Spleen (tissue), 7 donors: ENCODE measurements at regions not wholly inside any gene's neighbourhood (a gene's known extent, or its start where the extent isn't known, plus 50 kb on each side); places are given as distances from the start of the nearest gene placed in this dataset.

Experiments used
- CTCF ChIP-seq, 11 experiments: fragments of 200-600 bp in 7 of 11; fragments of 450-650 bp in 4 of 11; sonication (generic) in 4 of 11; IDR thresholded peaks in 8 of 11; conservative IDR thresholded peaks in 3 of 11; 1 replicate in 7 of 11; 2 replicates in 4 of 11; pipeline versions ENCODE4 v1.4.0 to v1.8.0; 2016 to 2021; ENCODE audit warnings: antibody characterized with exemption in 11 of 11, inconsistent platforms in 4 of 11, mild to moderate bottlenecking in 1 of 11
- POLR2A ChIP-seq, 3 donors: fragments of 450-650 bp; IDR thresholded peaks; one replicate each; pipeline ENCODE4 v1.5.1; 2017; ENCODE audit warnings: antibody characterized with exemption in 3 of 3, mild to moderate bottlenecking in 1 of 3
- POLR2AphosphoS5 ChIP-seq, 3 donors: sonication (generic); formaldehyde crosslinking; IDR thresholded peaks; one replicate each; pipeline ENCODE4 v1.5.1; 2017; ENCODE audit warnings: antibody characterized with exemption in 3 of 3
- donor health status: DM: no; HTN: no; CAD: no; lungs with moderate emphysema.
- donor health status: DM: no; HTN: no; CAD: no.
- donor health status: DM: no; HTN: no; CAD: no.

- TF ChIP-seq CTCF (IDR thresholded peaks at IDR 0.05 in 8 of 11, conservative IDR thresholded peaks at IDR 0.05 in 3 of 11), result no peak
- TF ChIP-seq POLR2A (IDR thresholded peaks at IDR 0.05), result no peak
- no peak for TF ChIP-seq POLR2AphosphoS5 (IDR thresholded peaks at IDR 0.05)
Observed at GRCh38 chr7:68235937-68236336, 1239.3 kb downstream of the TYW1 start.
